Suprapubic skin (tissue), 4 donors: ENCODE measurements at regions not wholly inside any gene's neighbourhood (a gene's known extent, or its start where the extent isn't known, plus 50 kb on each side); places are given as distances from the start of the nearest gene placed in this dataset.

Experiments
- DNase-seq, 2 donors: peaks; one replicate each; pipeline ENCODE4 v3.0.0-alpha.2; 2019; ENCODE audit warnings: low spot score in 2 of 2
- H3K27ac ChIP-seq: fragments of 200-600 bp; sonication (generic); one replicate; pipeline ENCODE4 v1.5.1; 2019
- H3K27me3 ChIP-seq: fragments of 200-600 bp; sonication (generic); one replicate; pipeline ENCODE4 v1.5.1; 2019
- H3K36me3 ChIP-seq: fragments of 200-600 bp; sonication (generic); one replicate; pipeline ENCODE4 v1.5.1; 2019
- H3K4me1 ChIP-seq: fragments of 200-600 bp; sonication (generic); one replicate; pipeline ENCODE4 v1.5.1; 2019
- H3K4me3 ChIP-seq: fragments of 200-600 bp; sonication (generic); one replicate; pipeline ENCODE4 v1.5.1; 2019; ENCODE audit warnings: mild to moderate bottlenecking
- H3K9me3 ChIP-seq: fragments of 200-600 bp; sonication (generic); one replicate; pipeline ENCODE4 v1.5.1; 2019
- EP300 ChIP-seq: sonication (generic); formaldehyde crosslinking; IDR thresholded peaks from one replicate; pipeline ENCODE4 v1.6.1; 2017; ENCODE audit warnings: antibody characterized with exemption
- POLR2A ChIP-seq, 2 donors: fragments of 450-650 bp; IDR thresholded peaks; one replicate each; pipeline ENCODE4 v1.6.1; 2017; ENCODE audit warnings: antibody characterized with exemption in 2 of 2, mild to moderate bottlenecking in 2 of 2, moderate library complexity in 2 of 2
- POLR2AphosphoS5 ChIP-seq, 3 donors: sonication (generic); formaldehyde crosslinking; IDR thresholded peaks; one replicate each; pipeline ENCODE4 v1.6.1; 2017; ENCODE audit warnings: antibody characterized with exemption in 3 of 3
- WGBS: methylation state at CpG from one replicate; pipeline ENCODE4 v1.1.5; 2018; 5-methylcytosine and 5-hydroxymethylcytosine counted together
- TF ChIP-seq, protein P1 (sequence below), 2 donors: fragments of 200-600 bp in 1 of 2; fragments of 450-650 bp in 1 of 2; sonication (generic) in 1 of 2; IDR thresholded peaks; one replicate each; pipeline ENCODE4 v1.5.1; 2016 to 2019; ENCODE audit warnings: antibody characterized with exemption in 2 of 2, mild to moderate bottlenecking in 1 of 2, moderate library complexity in 1 of 2

DNA sequence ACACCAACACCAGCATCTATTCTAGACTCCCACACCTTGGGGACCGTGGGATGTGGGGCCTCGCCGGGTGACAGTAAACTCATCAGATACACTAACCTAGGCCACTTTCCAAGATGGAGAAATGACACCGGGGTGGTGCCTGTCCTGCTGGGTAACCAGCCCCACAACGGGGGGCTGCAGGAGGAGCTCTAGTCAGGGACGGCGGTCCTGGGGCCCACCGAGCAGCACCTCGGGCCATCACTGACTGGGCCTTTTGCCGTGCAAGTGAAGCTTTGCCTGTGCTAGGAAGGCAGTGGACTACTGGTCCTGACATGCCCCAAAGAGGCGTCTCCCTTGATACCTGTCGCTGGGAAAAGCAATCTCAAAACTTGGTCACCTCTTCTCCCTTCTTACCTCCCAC is 260.3 kb upstream of the IRX1 start:
- no peak overlapping the region for H3K27ac ChIP-seq
- H3K9me3 ChIP-seq = no peaks in the 10 kb centered on the region
- H3K36me3 ChIP-seq = no peaks in the 10 kb centered on the region
- WGBS = 94% methylated on average over 5 of the region's 12 CpGs
- H3K27me3 ChIP-seq = no peaks in the 10 kb centered on the region
- DNase-seq = no peak
- peaks cover 5% of the 10 kb centered on the region for H3K4me1 ChIP-seq
- no peak overlapping the region for H3K4me3 ChIP-seq
- TF ChIP-seq POLR2AphosphoS5 (IDR thresholded peaks at IDR 0.05) = no peak
- no peak for TF ChIP-seq EP300
- TF ChIP-seq POLR2A (IDR thresholded peaks at IDR 0.05) = no peak
- TF ChIP-seq, protein P1, sequence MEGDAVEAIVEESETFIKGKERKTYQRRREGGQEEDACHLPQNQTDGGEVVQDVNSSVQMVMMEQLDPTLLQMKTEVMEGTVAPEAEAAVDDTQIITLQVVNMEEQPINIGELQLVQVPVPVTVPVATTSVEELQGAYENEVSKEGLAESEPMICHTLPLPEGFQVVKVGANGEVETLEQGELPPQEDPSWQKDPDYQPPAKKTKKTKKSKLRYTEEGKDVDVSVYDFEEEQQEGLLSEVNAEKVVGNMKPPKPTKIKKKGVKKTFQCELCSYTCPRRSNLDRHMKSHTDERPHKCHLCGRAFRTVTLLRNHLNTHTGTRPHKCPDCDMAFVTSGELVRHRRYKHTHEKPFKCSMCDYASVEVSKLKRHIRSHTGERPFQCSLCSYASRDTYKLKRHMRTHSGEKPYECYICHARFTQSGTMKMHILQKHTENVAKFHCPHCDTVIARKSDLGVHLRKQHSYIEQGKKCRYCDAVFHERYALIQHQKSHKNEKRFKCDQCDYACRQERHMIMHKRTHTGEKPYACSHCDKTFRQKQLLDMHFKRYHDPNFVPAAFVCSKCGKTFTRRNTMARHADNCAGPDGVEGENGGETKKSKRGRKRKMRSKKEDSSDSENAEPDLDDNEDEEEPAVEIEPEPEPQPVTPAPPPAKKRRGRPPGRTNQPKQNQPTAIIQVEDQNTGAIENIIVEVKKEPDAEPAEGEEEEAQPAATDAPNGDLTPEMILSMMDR (IDR thresholded peaks at IDR 0.05) = no peak

- peaks cover under 1% of the 10 kb centered on the region for H3K4me1 ChIP-seq
- 73% methylated on average over 8 of the region's 8 CpGs for WGBS
- H3K36me3 ChIP-seq = no peaks in the 10 kb centered on the region
- H3K27ac ChIP-seq = no peak overlapping the region
- no peaks in the 10 kb centered on the region for H3K9me3 ChIP-seq
- H3K4me3 ChIP-seq = no peak overlapping the region
- DNase-seq = no peak
- TF ChIP-seq EP300 (no peak), POLR2A (IDR thresholded peaks at IDR 0.05) (no peak), POLR2AphosphoS5 (IDR thresholded peaks at IDR 0.05) (no peak)
- TF ChIP-seq, protein P1 (IDR thresholded peaks at IDR 0.05) = no peak
- no peaks in the 10 kb centered on the region for H3K27me3 ChIP-seq
These were observed 261.8 kb upstream of the IRX1 start for GRCh38 chr5:3333836-3334235.

GRCh38 chr5:3333105-3333504 is 262.5 kb upstream of the IRX1 start:
- H3K4me3 ChIP-seq = no peak overlapping the region
- H3K9me3 ChIP-seq = no peaks in the 10 kb centered on the region
- H3K36me3 ChIP-seq = no peaks in the 10 kb centered on the region
- 91% methylated on average over 8 of the region's 9 CpGs for WGBS
- DNase-seq = no peak
- H3K27ac ChIP-seq = no peak overlapping the region
- no peaks in the 10 kb centered on the region for H3K4me1 ChIP-seq
- TF ChIP-seq EP300 = no peak
- H3K27me3 ChIP-seq = no peaks in the 10 kb centered on the region

DNA sequence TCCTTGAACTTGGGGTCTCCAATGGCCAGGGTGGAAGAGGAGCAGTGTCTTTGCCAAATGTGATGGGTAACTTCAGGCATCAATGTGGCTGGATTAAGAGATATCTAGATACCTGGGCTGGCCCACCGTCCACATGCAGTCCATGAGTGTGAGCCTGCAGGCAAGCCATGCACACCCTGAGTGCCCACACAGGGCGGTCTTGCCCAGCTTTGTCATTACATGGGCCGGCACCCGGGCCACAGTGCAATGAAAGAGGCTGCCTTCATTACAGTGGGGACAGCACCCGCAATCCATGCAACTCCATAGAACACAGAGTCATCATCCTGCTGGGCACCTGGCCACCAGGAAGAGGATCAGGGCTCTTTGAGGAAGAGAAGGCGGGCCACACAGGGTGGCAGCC is 263.8 kb upstream of the IRX1 start:
- WGBS = 79% methylated on average over 4 of the region's 6 CpGs
- TF ChIP-seq POLR2AphosphoS5 (IDR thresholded peaks at IDR 0.05) (no peak), EP300 (no peak), POLR2A (IDR thresholded peaks at IDR 0.05) (no peak)
- TF ChIP-seq, protein P1 (IDR thresholded peaks at IDR 0.05) = no peak
- no peak overlapping the region for H3K4me3 ChIP-seq
- H3K4me1 ChIP-seq = no peaks in the 10 kb centered on the region
- DNase-seq = no peak
- H3K27ac ChIP-seq = no peak overlapping the region
- no peaks in the 10 kb centered on the region for H3K9me3 ChIP-seq
- H3K27me3 ChIP-seq = no peaks in the 10 kb centered on the region
- H3K36me3 ChIP-seq = no peaks in the 10 kb centered on the region

DNA sequence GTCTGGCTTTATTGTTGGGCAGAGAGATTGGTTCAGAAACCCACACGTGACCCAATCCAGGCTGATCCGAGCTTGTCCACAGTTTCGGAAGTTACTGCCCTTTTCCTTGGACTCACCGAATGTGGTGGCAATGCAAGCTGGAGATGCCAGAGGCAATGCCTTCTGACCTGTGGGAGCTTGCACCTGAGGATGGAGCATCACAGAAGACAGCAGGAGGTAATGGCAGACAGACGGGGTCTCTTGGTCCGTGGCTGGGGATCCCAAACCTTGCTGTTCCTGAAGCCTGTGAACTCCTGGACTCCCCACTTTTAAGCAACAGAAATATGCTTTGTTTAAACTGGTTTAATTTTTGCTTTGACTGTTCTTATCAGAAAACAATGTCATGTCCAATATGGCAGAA is 265.2 kb upstream of the IRX1 start:
- no peak for TF ChIP-seq POLR2A (IDR thresholded peaks at IDR 0.05)
- TF ChIP-seq, protein P1 (IDR thresholded peaks at IDR 0.05) = no peak
- no peak for TF ChIP-seq POLR2AphosphoS5 (IDR thresholded peaks at IDR 0.05)
- no peak for TF ChIP-seq EP300
- Histone ChIP-seq H3K9me3 (no peaks in the 10 kb centered on the region), H3K36me3 (no peaks in the 10 kb centered on the region), H3K27ac (no peak overlapping the region), H3K4me3 (no peak overlapping the region), H3K4me1 (peaks cover 10% of the 10 kb centered on the region), H3K27me3 (no peaks in the 10 kb centered on the region)
- 89% methylated on average over 5 of the region's 6 CpGs for WGBS
- no peak for DNase-seq

GRCh38 chr5:3329427-3329826 is 266.2 kb upstream of the IRX1 start:
- Histone ChIP-seq H3K27me3 (no peaks in the 10 kb centered on the region), H3K4me1 (peaks cover 19% of the 10 kb centered on the region), H3K4me3 (no peak overlapping the region), H3K9me3 (no peaks in the 10 kb centered on the region), H3K36me3 (no peaks in the 10 kb centered on the region), H3K27ac (no peak overlapping the region)
- DNase-seq = peak in 1 of 2 donors; percentile 58
- TF ChIP-seq, protein P1 (IDR thresholded peaks at IDR 0.05) = no peak
- no peak for TF ChIP-seq EP300
- no peak for TF ChIP-seq POLR2A (IDR thresholded peaks at IDR 0.05)
- TF ChIP-seq POLR2AphosphoS5 (IDR thresholded peaks at IDR 0.05) = no peak
- 81% methylated on average over 4 of the region's 4 CpGs for WGBS
